Stimulated activated naive B cell treated with anti-CD40 and anti-IgM and Interleukin-4, amounts not matched to agents 10 μg/mL and 1 μg/mL and 100 μg/mL, for 72 hours (primary cell): ENCODE measurements at regions not wholly inside any gene's neighbourhood (a gene's known extent, or its start where the extent isn't known, plus 50 kb on each side); places are given as distances from the start of the nearest gene placed in this dataset.
"Not testable (repeated sequence)": the region's sequence is repeated elsewhere in the genome, so short reads cannot be mapped to it uniquely, and the experiment has no call there.

Experiments used
- ATAC-seq, 2 donors: fragments of 150-1000 bp; cut with Tn5 transposase; replicated peaks; 2 replicates each; pipeline ENCODE4 v1.10.0; 2021; ENCODE audit warnings: moderate library complexity in 1 of 2
- DNase-seq: peaks from one replicate; pipeline ENCODE4 v3.0.0; 2021
- H3K27ac Mint-ChIP-seq: one replicate; pipeline ENCODE4 v1.8.0; 2022; ENCODE audit warnings: mild to moderate bottlenecking, mixed read lengths
- H3K27me3 Mint-ChIP-seq, 2 donors: one replicate each; pipeline ENCODE4 v1.8.0; 2022; ENCODE audit warnings: mixed read lengths in 2 of 2
- H3K36me3 Mint-ChIP-seq, 2 donors: one replicate each; pipeline ENCODE4 v1.8.0; 2022; ENCODE audit warnings: mixed read lengths in 2 of 2, mild to moderate bottlenecking in 1 of 2
- H3K4me1 Mint-ChIP-seq, 2 donors: one replicate each; pipeline ENCODE4 v1.8.0; 2022; ENCODE audit warnings: mixed read lengths in 2 of 2, mild to moderate bottlenecking in 1 of 2
- H3K4me3 Mint-ChIP-seq, 2 donors: one replicate each; pipeline ENCODE4 v1.8.0; 2022; ENCODE audit warnings: mild to moderate bottlenecking in 2 of 2, mixed read lengths in 2 of 2, moderate library complexity in 1 of 2
- H3K9me3 Mint-ChIP-seq, 2 donors: one replicate each; pipeline ENCODE4 v1.8.0; 2022; ENCODE audit warnings: mixed read lengths in 2 of 2, mild to moderate bottlenecking in 1 of 2

DNA sequence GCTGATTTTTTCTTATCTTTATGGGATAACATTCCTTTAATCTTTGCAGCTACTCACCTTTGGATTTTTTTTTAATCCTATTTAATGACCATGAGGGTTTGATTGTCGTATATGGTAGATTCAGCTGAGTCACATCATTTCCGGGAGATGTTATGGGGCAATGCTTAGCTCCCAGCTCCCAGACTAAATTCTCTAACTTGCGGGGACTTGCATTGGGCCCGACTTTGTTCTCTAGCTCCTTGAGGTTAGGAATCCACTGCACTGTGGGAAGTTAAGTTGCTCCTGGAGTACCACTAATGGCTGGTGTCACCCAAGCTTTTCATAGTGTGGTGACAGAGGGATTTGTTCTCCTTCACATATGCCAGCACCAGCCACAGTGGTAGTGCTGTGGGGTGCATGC lies 287.4 kb downstream of the TECRL start:
- peaks cover 9 to 13% of the 10 kb centered on the region in 2 donors for H3K9me3 Mint-ChIP-seq
- no peak overlapping the region for H3K27ac Mint-ChIP-seq
- no peaks in the 10 kb centered on the region for H3K36me3 Mint-ChIP-seq
- H3K27me3 Mint-ChIP-seq = no peaks in the 10 kb centered on the region
- no peaks in the 10 kb centered on the region for H3K4me1 Mint-ChIP-seq
- DNase-seq (no peak), ATAC-seq (no peak)
- H3K4me3 Mint-ChIP-seq = no peak overlapping the region

DNA sequence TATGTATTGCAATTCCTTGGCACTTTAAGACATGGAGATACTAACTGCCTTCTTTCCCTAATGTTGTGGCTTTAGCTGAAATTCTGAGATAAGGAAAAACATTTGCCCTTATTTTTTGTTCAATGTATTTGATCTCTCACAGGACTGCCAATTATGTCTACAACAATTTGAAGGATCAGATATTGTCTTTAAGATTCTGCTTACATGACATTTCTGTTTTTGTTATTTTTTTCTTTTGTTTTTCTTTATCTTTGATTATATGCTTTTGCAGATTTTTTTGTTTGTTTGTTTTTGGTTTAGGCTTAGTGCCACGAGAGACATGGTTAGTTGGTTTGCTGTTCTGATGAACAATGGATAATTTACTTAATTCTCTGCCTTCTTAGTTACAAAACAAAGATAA lies 303.3 kb downstream of the TECRL start:
- DNase-seq (no peak), ATAC-seq (no peak)
- H3K4me3 Mint-ChIP-seq = no peak overlapping the region
- peaks cover 4 to 8% of the 10 kb centered on the region in 2 donors for H3K9me3 Mint-ChIP-seq
- H3K27ac Mint-ChIP-seq = no peak overlapping the region
- no peaks in the 10 kb centered on the region for H3K4me1 Mint-ChIP-seq
- H3K27me3 Mint-ChIP-seq = no peaks in the 10 kb centered on the region
- H3K36me3 Mint-ChIP-seq = no peaks in the 10 kb centered on the region

DNA sequence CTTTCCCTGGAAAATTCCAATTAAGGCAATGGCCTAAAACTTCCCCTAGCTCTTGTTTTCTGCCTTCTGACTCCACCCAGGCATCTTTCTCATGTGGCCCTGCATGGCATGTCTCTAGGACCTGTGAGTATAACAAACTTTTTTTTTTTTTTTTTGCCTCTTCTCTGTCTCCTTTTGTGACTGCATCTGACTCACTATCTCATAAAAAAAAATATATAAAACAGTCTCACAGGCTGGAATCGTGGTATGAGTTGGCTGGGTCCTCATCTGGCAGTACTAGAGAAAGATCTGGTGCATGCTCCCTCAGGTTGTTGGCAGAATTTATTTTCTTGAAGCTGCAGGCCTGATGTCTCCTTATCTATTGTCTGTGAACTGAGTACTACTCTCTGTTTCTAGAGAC lies 313.9 kb downstream of the TECRL start:
- DNase-seq = no peak

DNA sequence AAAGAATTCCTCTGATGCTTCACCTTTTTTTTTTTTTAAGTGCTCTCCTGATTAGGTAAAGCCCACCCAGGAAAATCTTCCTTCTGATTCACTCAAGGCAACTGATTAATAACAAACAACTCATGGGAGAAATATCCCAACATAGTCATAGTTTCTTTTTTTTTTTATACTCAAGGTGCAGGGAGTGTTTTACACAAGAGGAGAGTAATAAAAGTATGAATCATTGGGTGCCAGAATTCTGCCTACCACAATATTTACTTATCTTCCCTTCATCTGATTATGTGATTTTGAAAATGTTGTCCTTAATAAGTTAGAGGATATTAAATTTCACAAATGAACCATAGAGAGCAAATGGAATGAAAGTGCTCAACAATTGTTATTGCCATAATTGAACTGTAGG lies 329.9 kb downstream of the TECRL start:
- no peak overlapping the region for H3K4me3 Mint-ChIP-seq
- no peaks in the 10 kb centered on the region for H3K4me1 Mint-ChIP-seq
- H3K27ac Mint-ChIP-seq = no peak overlapping the region
- ATAC-seq = no peak
- no peaks in the 10 kb centered on the region for H3K27me3 Mint-ChIP-seq
- no peaks in the 10 kb centered on the region for H3K36me3 Mint-ChIP-seq
- no peak for DNase-seq
- H3K9me3 Mint-ChIP-seq = peaks cover 0 to 2% of the 10 kb centered on the region in 2 donors

More for the DNA sequence above, 313.9 kb downstream of the TECRL start:
- Mint-ChIP-seq H3K9me3 (peaks cover 0 to 3% of the 10 kb centered on the region in 2 donors), H3K4me3 (no peak overlapping the region), H3K27ac (no peak overlapping the region), H3K36me3 (no peaks in the 10 kb centered on the region), H3K27me3 (no peaks in the 10 kb centered on the region), H3K4me1 (no peaks in the 10 kb centered on the region)
- no peak for ATAC-seq

DNA sequence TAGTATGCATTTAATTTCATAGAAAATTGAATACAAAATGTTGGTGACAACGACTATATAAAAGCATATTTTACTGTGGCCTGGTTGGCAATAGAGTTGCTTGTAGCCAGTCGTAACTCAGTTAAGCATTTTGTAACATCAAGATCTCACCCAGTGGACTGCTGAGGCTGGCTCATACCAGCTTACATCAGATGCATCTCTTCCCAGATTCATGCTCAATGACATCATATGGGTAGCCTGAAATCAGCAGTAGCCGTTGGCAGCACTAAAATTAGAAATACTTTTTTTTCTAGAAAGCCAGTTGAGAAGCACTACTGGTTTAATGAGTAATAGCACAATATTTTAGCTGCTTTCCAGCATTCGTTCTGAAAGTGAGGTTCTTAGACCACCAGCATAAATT lies 341.2 kb downstream of the TECRL start:
- Mint-ChIP-seq H3K4me1 (no peaks in the 10 kb centered on the region), H3K4me3 (no peak overlapping the region), H3K27ac (no peak overlapping the region), H3K36me3 (no peaks in the 10 kb centered on the region), H3K9me3 (peaks cover 2 to 3% of the 10 kb centered on the region in 2 donors), H3K27me3 (no peaks in the 10 kb centered on the region)
- DNase-seq = no peak
- ATAC-seq = no peak

DNA sequence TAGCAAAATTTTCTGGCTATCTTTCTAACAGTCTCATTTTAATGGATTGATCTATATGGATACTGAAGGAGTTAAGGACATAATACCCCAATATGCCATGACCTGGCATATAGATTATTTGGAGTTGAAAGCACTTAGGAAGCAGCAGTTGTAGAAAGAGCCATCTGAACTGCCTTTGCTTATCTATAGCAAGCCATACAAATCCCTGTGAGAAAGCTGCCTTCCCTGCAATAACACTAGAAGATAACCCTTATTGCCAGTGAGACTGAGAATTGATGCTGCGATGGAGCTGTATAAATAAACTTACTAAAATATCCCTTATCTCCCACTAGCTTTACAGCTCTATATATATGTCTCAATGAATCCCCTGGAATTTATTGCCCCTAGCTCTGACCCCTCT lies 346.3 kb downstream of the TECRL start:
- H3K4me3 Mint-ChIP-seq = no peak overlapping the region
- no peaks in the 10 kb centered on the region for H3K36me3 Mint-ChIP-seq
- DNase-seq (no peak), ATAC-seq (no peak)
- H3K4me1 Mint-ChIP-seq = no peaks in the 10 kb centered on the region
- H3K27me3 Mint-ChIP-seq = no peaks in the 10 kb centered on the region
- H3K9me3 Mint-ChIP-seq = no peaks in the 10 kb centered on the region
- H3K27ac Mint-ChIP-seq = no peak overlapping the region

DNA sequence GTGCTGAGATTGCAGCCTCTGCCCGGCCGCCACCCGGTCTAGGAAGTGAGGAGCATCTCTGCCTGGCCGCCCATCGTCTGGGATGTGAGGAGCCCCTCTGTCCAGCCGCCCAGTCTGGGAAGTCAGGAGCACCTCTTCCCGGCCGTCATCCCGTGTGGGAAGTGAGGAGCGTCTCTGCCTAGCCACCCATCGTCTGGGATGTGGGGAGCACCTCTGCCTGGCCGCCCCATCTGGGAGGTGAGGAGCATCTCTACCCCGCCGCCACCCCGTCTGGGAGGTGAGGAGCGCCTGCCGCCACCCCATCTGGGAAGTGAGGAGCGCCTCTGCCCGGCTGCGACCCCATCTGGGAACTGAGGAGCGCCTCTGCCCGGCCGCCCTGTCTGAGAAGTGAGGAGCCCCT lies 372.2 kb downstream of the TECRL start:
- not testable (repeated sequence) for H3K9me3 Mint-ChIP-seq, ATAC-seq, H3K27me3 Mint-ChIP-seq

DNA sequence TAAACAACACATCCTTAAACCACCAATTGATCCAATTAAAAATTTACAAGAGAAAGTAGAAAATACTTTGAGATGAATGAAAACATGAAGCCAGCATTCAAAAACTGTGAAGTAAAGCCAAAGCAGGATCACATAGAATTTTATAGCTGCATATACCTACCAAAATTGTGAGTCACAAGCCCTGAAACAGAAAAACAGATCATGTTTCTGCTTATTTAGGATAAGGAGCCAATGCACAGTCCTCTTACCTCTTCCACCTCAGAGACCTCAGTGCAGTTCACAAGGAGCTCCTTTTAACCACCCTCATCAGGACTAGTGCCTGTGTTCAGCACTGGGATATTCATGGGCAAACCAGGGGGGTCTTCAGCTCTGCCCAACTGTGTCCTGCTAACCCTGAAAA lies 386.7 kb downstream of the TECRL start:
- H3K9me3 Mint-ChIP-seq = peaks cover 21 to 22% of the 10 kb centered on the region in 2 donors
- no peak overlapping the region for H3K4me3 Mint-ChIP-seq
- DNase-seq (no peak), ATAC-seq (no peak)
- H3K4me1 Mint-ChIP-seq = no peaks in the 10 kb centered on the region
- no peak overlapping the region for H3K27ac Mint-ChIP-seq
- no peaks in the 10 kb centered on the region for H3K27me3 Mint-ChIP-seq
- no peaks in the 10 kb centered on the region for H3K36me3 Mint-ChIP-seq

More for the DNA sequence above, 372.2 kb downstream of the TECRL start:
- not testable (repeated sequence) for H3K4me1 Mint-ChIP-seq, H3K4me3 Mint-ChIP-seq, DNase-seq, H3K27ac Mint-ChIP-seq, H3K36me3 Mint-ChIP-seq

DNA sequence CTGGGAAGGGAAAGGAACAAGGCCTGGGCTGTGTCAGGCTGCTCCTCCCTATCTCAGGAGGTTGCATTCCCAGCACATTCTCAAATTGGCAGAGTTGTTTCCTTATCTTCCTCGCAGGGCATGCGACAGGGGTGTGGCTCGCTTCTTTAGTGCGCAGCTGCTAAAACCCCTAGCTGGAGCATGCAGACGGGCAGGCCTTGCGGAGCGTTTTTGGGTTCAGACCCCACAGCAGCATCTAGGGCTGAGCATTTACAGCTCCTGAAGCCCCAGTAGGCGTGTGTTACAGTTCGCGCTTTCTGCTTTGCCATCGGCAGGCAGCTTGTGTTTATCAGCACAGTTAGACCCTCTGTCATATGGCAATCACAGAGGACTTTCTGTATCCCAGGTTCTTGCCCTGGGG lies 392.4 kb downstream of the TECRL start:
- no peak for DNase-seq
- no peaks in the 10 kb centered on the region for H3K4me1 Mint-ChIP-seq
- H3K27me3 Mint-ChIP-seq = no peaks in the 10 kb centered on the region
- peaks cover 9 to 15% of the 10 kb centered on the region in 2 donors for H3K9me3 Mint-ChIP-seq
- H3K36me3 Mint-ChIP-seq = no peaks in the 10 kb centered on the region
- H3K4me3 Mint-ChIP-seq = no peak overlapping the region
- H3K27ac Mint-ChIP-seq = no peak overlapping the region
- ATAC-seq = no peak

DNA sequence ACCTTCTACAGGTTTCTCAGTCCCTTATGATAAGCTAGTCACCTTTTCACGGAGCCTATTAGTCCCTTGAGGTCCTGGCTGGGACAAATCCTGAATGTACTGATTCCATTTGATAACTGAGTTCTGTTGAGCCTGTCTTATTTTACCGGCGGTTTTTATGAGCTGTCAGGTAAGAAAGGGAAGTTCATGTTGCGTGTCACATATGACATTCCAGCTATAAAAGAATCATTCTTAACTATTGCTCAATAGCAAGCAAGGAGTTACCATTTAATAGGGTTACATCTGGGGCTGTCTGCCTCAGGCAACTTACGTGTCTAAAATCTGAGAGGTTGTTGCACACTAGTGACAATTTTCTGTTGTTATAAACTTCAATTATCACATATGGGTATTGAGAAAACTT lies 394.6 kb downstream of the TECRL start:
- H3K27me3 Mint-ChIP-seq = no peaks in the 10 kb centered on the region
- no peak overlapping the region for H3K4me3 Mint-ChIP-seq
- no peak for DNase-seq
- peaks cover 6 to 17% of the 10 kb centered on the region in 2 donors for H3K9me3 Mint-ChIP-seq
- ATAC-seq = no peak
- H3K27ac Mint-ChIP-seq = no peak overlapping the region
- H3K4me1 Mint-ChIP-seq = no peaks in the 10 kb centered on the region
- no peaks in the 10 kb centered on the region for H3K36me3 Mint-ChIP-seq

DNA sequence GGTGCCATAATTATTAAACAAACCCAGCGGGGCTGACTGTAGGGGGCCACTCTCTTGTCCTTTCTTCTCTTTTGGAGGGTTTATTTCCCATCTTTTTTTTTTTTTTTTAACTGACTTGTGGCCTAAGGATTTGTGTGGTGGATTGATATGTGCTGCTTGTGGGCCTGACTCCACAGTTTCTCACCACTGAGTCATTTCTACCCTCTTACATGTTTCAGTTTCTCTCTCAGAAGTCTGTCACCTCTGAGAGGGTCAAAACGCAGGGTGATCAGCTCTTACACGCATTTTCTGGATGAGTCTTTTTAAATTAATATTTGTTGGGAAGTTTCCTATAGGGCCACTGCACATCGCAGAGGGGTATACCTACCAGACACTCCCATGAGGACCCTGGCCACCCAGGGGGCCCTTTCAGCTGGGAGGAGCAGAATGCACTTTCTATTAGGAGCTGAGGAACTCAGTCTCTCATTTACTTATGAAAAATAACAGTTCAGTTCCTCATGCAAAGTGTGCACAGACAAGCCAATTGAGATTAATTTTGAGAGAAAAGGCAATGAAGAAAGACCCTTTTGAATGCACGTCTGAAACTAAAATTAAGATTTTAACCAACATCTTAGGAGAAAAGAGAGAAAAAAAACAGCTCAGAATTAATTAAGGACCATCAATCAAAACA lies 407.9 kb downstream of the TECRL start:
- no peaks in the 10 kb centered on the region for H3K27me3 Mint-ChIP-seq
- H3K4me3 Mint-ChIP-seq = no peak overlapping the region
- H3K9me3 Mint-ChIP-seq = peaks cover 9 to 13% of the 10 kb centered on the region in 2 donors
- H3K4me1 Mint-ChIP-seq = no peaks in the 10 kb centered on the region
- no peak overlapping the region for H3K27ac Mint-ChIP-seq
- H3K36me3 Mint-ChIP-seq = no peaks in the 10 kb centered on the region
- no peak for DNase-seq
- ATAC-seq = no peak

DNA sequence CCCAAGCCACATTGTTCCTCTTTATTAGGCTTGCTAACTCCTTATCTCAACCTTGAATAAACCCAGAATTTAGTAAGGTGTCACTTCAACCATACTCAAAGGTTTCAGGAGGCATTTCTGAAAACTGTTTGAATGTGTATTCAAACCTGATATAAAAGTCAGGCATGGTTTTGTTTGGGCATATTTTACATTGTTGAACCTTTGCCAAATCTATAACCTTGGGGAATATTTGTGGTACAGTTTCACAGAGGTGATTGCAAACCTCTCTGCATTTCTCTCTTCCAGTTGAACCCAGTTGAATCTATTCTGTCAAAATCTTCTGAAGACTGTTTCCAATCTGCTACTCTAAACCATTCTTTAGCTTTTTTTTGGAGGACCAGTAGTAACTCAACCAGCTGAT lies 409.0 kb downstream of the TECRL start:
- Mint-ChIP-seq H3K4me1 (no peaks in the 10 kb centered on the region), H3K36me3 (no peaks in the 10 kb centered on the region), H3K9me3 (peaks cover 8 to 13% of the 10 kb centered on the region in 2 donors), H3K4me3 (no peak overlapping the region), H3K27ac (no peak overlapping the region), H3K27me3 (no peaks in the 10 kb centered on the region)
- ATAC-seq = no peak
- no peak for DNase-seq

DNA sequence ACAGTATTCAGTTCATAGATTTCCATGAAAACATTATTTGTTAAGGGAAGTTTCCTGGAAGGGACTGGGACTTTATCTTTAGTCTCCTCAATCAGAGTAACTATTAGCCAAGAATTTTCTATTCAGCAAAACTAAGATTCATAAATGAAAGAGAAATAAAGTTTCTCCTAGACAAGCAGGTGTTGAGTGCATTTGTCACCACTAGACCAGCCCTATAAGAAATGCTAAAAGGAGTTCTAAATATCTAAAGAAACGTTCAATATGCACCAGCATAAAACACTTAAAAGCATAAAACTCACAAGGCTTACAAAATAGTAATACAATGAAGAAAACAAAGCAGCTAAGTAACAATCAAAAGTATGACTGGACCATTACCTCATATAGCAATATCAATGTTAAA lies 423.0 kb downstream of the TECRL start:
- peaks cover 13 to 16% of the 10 kb centered on the region in 2 donors for H3K9me3 Mint-ChIP-seq
- no peaks in the 10 kb centered on the region for H3K27me3 Mint-ChIP-seq
- no peak overlapping the region for H3K27ac Mint-ChIP-seq
- ATAC-seq (no peak), DNase-seq (no peak)
- H3K4me1 Mint-ChIP-seq = no peaks in the 10 kb centered on the region
- no peak overlapping the region for H3K4me3 Mint-ChIP-seq
- no peaks in the 10 kb centered on the region for H3K36me3 Mint-ChIP-seq

DNA sequence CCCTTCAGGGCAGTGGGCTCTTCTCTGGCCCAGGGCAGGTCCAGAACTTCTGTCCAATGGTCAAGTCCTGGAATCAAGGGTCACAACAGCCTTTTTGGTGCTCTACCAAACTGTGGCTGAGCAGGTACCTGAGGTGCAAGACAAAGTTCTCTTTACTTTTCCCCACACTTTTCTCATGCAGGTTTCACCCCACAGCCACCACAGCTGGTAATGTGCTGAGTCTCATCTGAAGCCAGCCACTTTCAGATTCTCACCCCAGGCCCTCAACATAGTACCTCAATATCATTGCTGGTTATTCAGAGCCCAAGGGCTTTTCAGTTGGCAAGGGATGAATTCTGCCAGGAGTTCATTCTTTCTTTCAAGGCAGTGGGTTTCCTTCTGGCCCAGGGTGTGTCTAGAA lies 426.0 kb downstream of the TECRL start:
- H3K4me3 Mint-ChIP-seq = no peak overlapping the region
- ATAC-seq = no peak
- DNase-seq = no peak
- peaks cover 12 to 13% of the 10 kb centered on the region in 2 donors for H3K9me3 Mint-ChIP-seq
- H3K27ac Mint-ChIP-seq = no peak overlapping the region
- H3K4me1 Mint-ChIP-seq = no peaks in the 10 kb centered on the region
- H3K27me3 Mint-ChIP-seq = no peaks in the 10 kb centered on the region
- no peaks in the 10 kb centered on the region for H3K36me3 Mint-ChIP-seq

DNA sequence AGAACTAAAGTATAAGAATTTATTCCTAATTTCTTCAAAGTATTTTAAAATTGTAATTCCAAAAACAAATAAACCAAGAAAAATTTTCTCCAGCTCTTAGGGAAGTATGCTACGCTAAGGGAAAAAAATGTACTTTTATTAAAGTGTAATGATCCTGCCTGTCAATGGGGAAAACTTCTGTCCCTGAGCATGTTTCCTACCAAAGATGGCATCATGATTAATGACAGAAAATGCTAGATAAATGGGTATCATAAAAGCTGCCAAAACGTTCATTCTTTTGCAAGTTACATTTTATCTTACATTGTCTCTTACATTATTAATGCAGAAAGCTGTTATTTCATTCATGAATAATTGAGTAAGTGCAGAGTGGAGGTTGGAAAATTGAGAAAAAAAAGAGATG lies 443.4 kb downstream of the TECRL start:
- Mint-ChIP-seq H3K27ac (no peak overlapping the region), H3K36me3 (no peaks in the 10 kb centered on the region), H3K4me1 (no peaks in the 10 kb centered on the region), H3K27me3 (no peaks in the 10 kb centered on the region), H3K9me3 (peaks cover 0 to 4% of the 10 kb centered on the region in 2 donors), H3K4me3 (no peak overlapping the region)
- DNase-seq (no peak), ATAC-seq (no peak)
